B cell (primary cell): ENCODE measurements at regions not wholly inside any gene's neighbourhood (a gene's known extent, or its start where the extent isn't known, plus 50 kb on each side); places are given as distances from the start of the nearest gene placed in this dataset.
"Not testable (repeated sequence)": the region's sequence is repeated elsewhere in the genome, so short reads cannot be mapped to it uniquely, and the experiment has no call there.

ENCODE experiments used
- ATAC-seq: fragments of 200-7000 bp; cut with Tn5 transposase; one replicate; pipeline ENCODE4 v1.10.0; 2021; ENCODE audit warnings: low read depth, mild to moderate bottlenecking, moderate number of reproducible peaks, moderate library complexity
- CTCF ChIA-PET: fragments of 350-600 bp; sonication (Branson Sonifier 250); formaldehyde crosslinking; loops from one replicate; lab custom pipeline; 2021; ENCODE audit warnings: antibody characterized with exemption, inconsistent platforms; lab: Charles Lee
- POLR2A ChIA-PET: fragments of 350-600 bp; sonication (Branson Sonifier 250); formaldehyde crosslinking; loops from one replicate; lab custom pipeline; 2021; ENCODE audit warnings: antibody characterized with exemption; lab: Charles Lee
- DNase-seq: peaks from one replicate; pipeline ENCODE4 v3.0.0; 2013
- H2AFZ ChIP-seq: 2 replicates; pipeline ENCODE4 v1.6.1; 2012; ENCODE audit warnings: mild to moderate bottlenecking, low read depth, low read length; ENCODE audit not compliant: insufficient read depth, poor library complexity, severe bottlenecking
- H3K27ac ChIP-seq, 2 donors: 1 replicate in 1 of 2; 2 replicates in 1 of 2; pipeline ENCODE4 v1.5.1; 2012 to 2013; ENCODE audit warnings: low read length in 2 of 2, mild to moderate bottlenecking in 2 of 2, moderate library complexity in 1 of 2
- H3K27me3 ChIP-seq, 4 experiments: fragments of 200-600 bp in 1 of 4; sonication (generic) in 1 of 4; replicated peaks in 1 of 4; 1 replicate in 2 of 4; 2 replicates in 2 of 4; pipeline versions ENCODE4 v1.6.1 to v1.7.0; 2013 to 2016; ENCODE audit warnings: low read length in 3 of 4, mild to moderate bottlenecking in 2 of 4, mixed read lengths in 1 of 4, moderate library complexity in 1 of 4; ENCODE audit not compliant: insufficient read depth in 4 of 4, control insufficient read depth in 3 of 4; ENCODE audit errors: control extremely low read depth in 1 of 4
- H3K36me3 ChIP-seq, 2 experiments: replicated peaks in 1 of 2; 1 replicate in 1 of 2; 2 replicates in 1 of 2; pipeline versions ENCODE4 v1.6.1 to v1.7.1; 2013; ENCODE audit warnings: low read length in 1 of 2; ENCODE audit not compliant: insufficient read depth in 2 of 2, control insufficient read depth in 1 of 2; ENCODE audit errors: control extremely low read depth in 1 of 2, extremely low read depth in 1 of 2
- H3K4me1 ChIP-seq, 2 donors: fragments of 200-600 bp in 1 of 2; sonication (generic) in 1 of 2; 1 replicate in 1 of 2; 2 replicates in 1 of 2; pipeline versions ENCODE4 v1.5.1 to v1.6.1; 2013 to 2017; ENCODE audit warnings: low read length in 2 of 2; ENCODE audit not compliant: control insufficient read depth in 2 of 2, insufficient read depth in 2 of 2
- H3K4me2 ChIP-seq: replicated peaks from 2 replicates; pipeline ENCODE3; 2012; ENCODE audit warnings: mild to moderate bottlenecking, low read depth, low read length; ENCODE audit not compliant: poor library complexity, severe bottlenecking
- H3K4me3 ChIP-seq, 5 experiments: fragments of 200-600 bp in 1 of 5; sonication (generic) in 1 of 5; 1 replicate in 3 of 5; 2 replicates in 2 of 5; pipeline versions ENCODE4 v1.5.1 to v1.7.0; 2011 to 2016; ENCODE audit warnings: low read length in 4 of 5, mild to moderate bottlenecking in 4 of 5, low read depth in 2 of 5, control low read depth in 1 of 5, moderate library complexity in 1 of 5; ENCODE audit not compliant: insufficient read depth in 1 of 5; ENCODE audit errors: control extremely low read depth in 1 of 5, extremely low read depth in 1 of 5
- H3K79me2 ChIP-seq: fragments of 200-600 bp; sonication (generic); one replicate; pipeline ENCODE4 v1.6.0; 2016; ENCODE audit warnings: low read length; ENCODE audit not compliant: control insufficient read depth, insufficient read depth
- H3K9ac ChIP-seq: fragments of 200-600 bp; sonication (generic); 2 replicates; pipeline ENCODE4 v1.6.1; 2017; ENCODE audit warnings: mild to moderate bottlenecking, low read length, moderate library complexity
- H3K9me3 ChIP-seq, 3 donors: one replicate each; pipeline versions ENCODE4 v1.6.1 to v1.7.1; 2013; ENCODE audit warnings: low read length in 2 of 3; ENCODE audit not compliant: control insufficient read depth in 2 of 3, insufficient read depth in 1 of 3; ENCODE audit errors: control extremely low read depth in 1 of 3
- H4K20me1 ChIP-seq: 2 replicates; pipeline ENCODE4 v1.6.0; 2012; ENCODE audit warnings: mild to moderate bottlenecking, low read length; ENCODE audit not compliant: insufficient read depth, control insufficient read depth, poor library complexity, severe bottlenecking
- H3K27ac Mint-ChIP-seq: one replicate; pipeline ENCODE4 v1.8.0; 2021; ENCODE audit warnings: mixed read lengths
- H3K27me3 Mint-ChIP-seq: one replicate; pipeline ENCODE4 v1.8.0; 2021; ENCODE audit warnings: mixed read lengths
- H3K4me1 Mint-ChIP-seq: one replicate; pipeline ENCODE4 v1.8.0; 2021; ENCODE audit warnings: mixed read lengths
- H3K4me3 Mint-ChIP-seq: one replicate; pipeline ENCODE4 v1.8.0; 2021; ENCODE audit warnings: mixed read lengths
- H3K9me3 Mint-ChIP-seq: one replicate; pipeline ENCODE4 v1.8.0; 2022; ENCODE audit warnings: mixed read lengths; ENCODE audit not compliant: insufficient read depth
- EZH2 ChIP-seq: IDR thresholded peaks from 2 replicates; pipeline ENCODE4 v1.6.1; 2012; ENCODE audit warnings: borderline replicate concordance, low read depth, mild to moderate bottlenecking, moderate library complexity, low read length; ENCODE audit not compliant: insufficient read depth, poor library complexity, severe bottlenecking
- WGBS: methylation state at CpG from one replicate; pipeline ENCODE4 v1.1.5; 2013; ENCODE audit warnings: missing lambda C conversion rate; ENCODE audit not compliant: insufficient coverage; 5-methylcytosine and 5-hydroxymethylcytosine counted together
- intact Hi-C: fragments of 100-400 bp; cut with micrococcal nuclease; formaldehyde crosslinking; loops from one replicate; pipeline ENCODE4 v1.10.0; 2022
- TF ChIP-seq, protein P1 (sequence below): fragments of 200-600 bp; IDR thresholded peaks from one replicate; pipeline ENCODE4 v1.8.0; 2022; ENCODE audit warnings: antibody characterized with exemption, mild to moderate bottlenecking

DNA sequence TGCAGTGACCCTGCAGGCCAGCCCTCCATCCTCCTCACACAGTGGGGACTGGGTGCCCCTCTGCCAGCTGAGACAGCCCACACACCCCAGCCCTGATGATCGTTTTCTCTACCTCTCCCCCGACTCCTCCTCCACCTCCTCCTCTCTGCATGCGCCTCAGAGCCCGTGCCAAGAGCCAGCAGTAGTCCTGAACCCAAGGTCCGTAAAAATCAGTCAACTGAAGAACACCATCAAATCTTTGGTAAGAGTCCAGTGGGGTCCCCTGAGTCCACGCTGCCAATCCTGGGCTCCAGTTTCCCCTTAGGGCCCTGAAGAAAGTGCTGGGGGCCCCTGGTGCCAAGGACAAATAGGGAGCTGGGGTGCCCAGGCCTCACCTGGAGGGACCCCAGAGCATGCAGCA, 109.3 kb upstream of the FAN1 start:
- Histone ChIP-seq H3K79me2 (no peaks in the 10 kb centered on the region), H3K27me3 (no peaks in the 10 kb centered on the region), H3K27ac (no peak overlapping the region), H3K4me3 (no peak overlapping the region), H3K4me2 (no peak overlapping the region), H3K36me3 (no peaks in the 10 kb centered on the region), H2AFZ (no peak overlapping the region), H3K9ac (no peak overlapping the region), H4K20me1 (no peaks in the 10 kb centered on the region), H3K4me1 (no peaks in the 10 kb centered on the region), H3K9me3 (no peaks in the 10 kb centered on the region)
- ATAC-seq (no peak), DNase-seq (no peak)
- intact Hi-C loops = no loop called here
- Mint-ChIP-seq H3K9me3 (no peaks in the 10 kb centered on the region), H3K27ac (no peak overlapping the region), H3K4me3 (no peak overlapping the region), H3K4me1 (no peaks in the 10 kb centered on the region), H3K27me3 (peaks cover 33% of the 10 kb centered on the region)
- ChIA-PET CTCF (no interaction called here), POLR2A (no interaction called here)
- TF ChIP-seq, protein P1, sequence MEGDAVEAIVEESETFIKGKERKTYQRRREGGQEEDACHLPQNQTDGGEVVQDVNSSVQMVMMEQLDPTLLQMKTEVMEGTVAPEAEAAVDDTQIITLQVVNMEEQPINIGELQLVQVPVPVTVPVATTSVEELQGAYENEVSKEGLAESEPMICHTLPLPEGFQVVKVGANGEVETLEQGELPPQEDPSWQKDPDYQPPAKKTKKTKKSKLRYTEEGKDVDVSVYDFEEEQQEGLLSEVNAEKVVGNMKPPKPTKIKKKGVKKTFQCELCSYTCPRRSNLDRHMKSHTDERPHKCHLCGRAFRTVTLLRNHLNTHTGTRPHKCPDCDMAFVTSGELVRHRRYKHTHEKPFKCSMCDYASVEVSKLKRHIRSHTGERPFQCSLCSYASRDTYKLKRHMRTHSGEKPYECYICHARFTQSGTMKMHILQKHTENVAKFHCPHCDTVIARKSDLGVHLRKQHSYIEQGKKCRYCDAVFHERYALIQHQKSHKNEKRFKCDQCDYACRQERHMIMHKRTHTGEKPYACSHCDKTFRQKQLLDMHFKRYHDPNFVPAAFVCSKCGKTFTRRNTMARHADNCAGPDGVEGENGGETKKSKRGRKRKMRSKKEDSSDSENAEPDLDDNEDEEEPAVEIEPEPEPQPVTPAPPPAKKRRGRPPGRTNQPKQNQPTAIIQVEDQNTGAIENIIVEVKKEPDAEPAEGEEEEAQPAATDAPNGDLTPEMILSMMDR = no peak
- TF ChIP-seq EZH2 = no peak
- 94% methylated on average over 6 of the region's 6 CpGs for WGBS

DNA sequence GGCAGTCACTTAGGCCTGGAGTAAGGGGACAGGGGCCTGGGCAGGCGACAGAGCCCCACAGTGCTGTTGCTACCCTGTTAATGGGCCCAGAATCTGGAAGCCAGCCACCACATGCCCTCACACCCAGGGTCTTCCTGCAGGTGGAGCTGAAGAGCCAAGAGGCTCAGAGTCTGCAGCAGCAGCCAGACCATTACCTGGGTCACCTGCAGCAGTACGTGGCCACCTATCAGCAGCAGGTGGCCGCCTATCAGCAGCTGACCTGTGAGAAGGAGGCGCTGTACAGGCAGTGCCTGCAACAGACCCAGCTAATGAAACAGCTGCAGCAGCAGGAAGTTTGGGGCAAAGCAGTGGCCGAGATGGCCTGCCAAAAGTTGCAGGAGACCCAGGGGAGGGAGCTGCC, 104.2 kb upstream of the FAN1 start:
- WGBS = 93% methylated on average over 3 of the region's 5 CpGs
- CTCF ChIA-PET = interaction anchor here (0.9 kb wide), 1 partner anchor 330 kb away, joined by 3 read pairs; no protein-coding TSS in a partner anchor

DNA sequence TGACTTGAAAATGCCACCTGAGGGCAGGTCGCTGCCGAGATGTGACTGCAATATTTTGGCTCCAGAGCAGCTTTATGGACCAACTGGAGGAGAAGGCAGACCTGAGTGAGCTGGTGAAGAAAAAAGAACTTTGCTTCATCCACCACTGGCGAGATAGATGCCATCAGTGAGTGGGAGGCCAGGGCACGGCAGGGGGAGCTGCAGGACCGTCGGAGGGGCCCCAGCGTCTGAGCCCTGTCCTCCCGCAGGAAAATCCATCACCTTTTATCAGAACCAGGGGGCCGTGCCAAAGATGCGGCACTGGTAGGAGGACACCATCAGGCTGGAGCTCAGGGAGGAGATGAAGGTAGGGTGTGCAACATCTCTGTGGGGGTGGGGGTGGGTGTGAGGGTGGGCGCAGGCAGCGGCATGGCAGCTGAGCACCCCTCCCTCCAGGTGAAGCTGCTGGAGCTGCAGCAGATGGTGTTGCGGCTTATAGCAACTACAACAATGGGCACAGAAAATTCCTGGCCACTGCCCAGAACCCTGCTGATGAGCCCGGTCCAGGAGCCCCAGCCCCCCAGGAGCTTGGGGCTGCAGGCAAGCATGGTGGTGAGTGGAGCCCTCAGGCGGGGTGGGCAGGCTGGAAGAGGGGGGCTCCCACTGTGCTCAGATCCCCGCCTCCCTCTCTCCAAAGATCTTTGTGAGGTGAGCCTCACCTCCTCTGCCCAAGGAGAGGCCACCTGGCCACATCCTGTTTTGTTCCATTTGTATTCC, 102.4 kb upstream of the FAN1 start:
- H3K27ac ChIP-seq, H3K4me1 Mint-ChIP-seq, H3K4me3 ChIP-seq, H3K27ac Mint-ChIP-seq, DNase-seq, H3K79me2 ChIP-seq, H3K27me3 ChIP-seq, H3K4me3 Mint-ChIP-seq, H3K9me3 Mint-ChIP-seq, H3K4me2 ChIP-seq, H3K4me1 ChIP-seq, H3K27me3 Mint-ChIP-seq, H4K20me1 ChIP-seq, H3K9ac ChIP-seq, ATAC-seq, H2AFZ ChIP-seq, POLR2A ChIA-PET, H3K9me3 ChIP-seq, H3K36me3 ChIP-seq: not testable (repeated sequence)
- CTCF ChIA-PET = interaction anchor here (2.2 kb wide), 1 partner anchor 328 kb away, joined by 6 read pairs; no protein-coding TSS in a partner anchor
- 68% methylated on average over 2 of the region's 16 CpGs for WGBS
- intact Hi-C loops = loop anchor here (5.0 kb wide), 1 partner anchor 691 kb away; no protein-coding TSS in a partner anchor

More for the DNA sequence above, 104.2 kb upstream of the FAN1 start:
- H3K79me2 ChIP-seq, H3K9ac ChIP-seq, H3K27ac ChIP-seq, H3K36me3 ChIP-seq, H2AFZ ChIP-seq, H3K4me1 ChIP-seq, intact Hi-C loops, H3K4me2 ChIP-seq, H3K4me1 Mint-ChIP-seq, H3K27me3 ChIP-seq, H4K20me1 ChIP-seq, H3K9me3 Mint-ChIP-seq, H3K27ac Mint-ChIP-seq, H3K4me3 Mint-ChIP-seq, ATAC-seq, DNase-seq, H3K9me3 ChIP-seq, POLR2A ChIA-PET, H3K4me3 ChIP-seq: not testable (repeated sequence)
- H3K27me3 Mint-ChIP-seq = peaks cover 14% of the 10 kb centered on the region
